ENCODE measurements at regions not wholly inside any gene's neighbourhood (a gene's known extent, or its start where the extent isn't known, plus 50 kb on each side); places are given as distances from the start of the nearest gene placed in this dataset. TPM values are rescaled to one million over a fixed set of nuclear protein-coding genes. Genes with fewer than 3 reads are reported as not detected.
"Not testable (repeated sequence)": the region's sequence is repeated elsewhere in the genome, so short reads cannot be mapped to it uniquely, and the experiment has no call there.

GRCh38 chr17:18546514-18547398 is 70.2 kb downstream of the LGALS9C start:
- DNase-seq (ENCODE audit: low read depth); H3K4me3 ChIP-seq (ENCODE audit: low read depth, low read length): not testable (repeated sequence)

DNA sequence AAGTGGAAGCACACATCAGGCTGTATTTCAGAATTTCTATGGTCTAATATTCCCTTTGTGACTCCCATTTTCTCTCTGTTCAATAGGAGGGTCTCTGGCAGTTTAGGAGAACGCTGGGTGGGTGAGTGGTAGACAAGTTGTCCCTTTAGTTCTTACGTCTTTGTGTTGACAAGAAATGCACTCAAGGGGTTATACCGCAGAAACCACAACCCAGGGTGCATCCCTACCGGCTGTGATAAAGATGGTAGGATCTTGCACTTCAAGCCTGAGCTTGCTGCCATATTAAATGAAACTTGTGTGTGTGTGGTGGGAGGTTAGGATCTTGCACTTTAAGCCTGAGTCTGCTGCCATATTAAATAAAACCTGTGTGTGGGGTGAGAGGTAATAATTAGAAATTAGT is 80.5 kb downstream of the LGALS9C start:
- not testable (repeated sequence) for DNase-seq (ENCODE audit: low read depth); H3K4me3 ChIP-seq (ENCODE audit: low read depth, low read length)

DNA sequence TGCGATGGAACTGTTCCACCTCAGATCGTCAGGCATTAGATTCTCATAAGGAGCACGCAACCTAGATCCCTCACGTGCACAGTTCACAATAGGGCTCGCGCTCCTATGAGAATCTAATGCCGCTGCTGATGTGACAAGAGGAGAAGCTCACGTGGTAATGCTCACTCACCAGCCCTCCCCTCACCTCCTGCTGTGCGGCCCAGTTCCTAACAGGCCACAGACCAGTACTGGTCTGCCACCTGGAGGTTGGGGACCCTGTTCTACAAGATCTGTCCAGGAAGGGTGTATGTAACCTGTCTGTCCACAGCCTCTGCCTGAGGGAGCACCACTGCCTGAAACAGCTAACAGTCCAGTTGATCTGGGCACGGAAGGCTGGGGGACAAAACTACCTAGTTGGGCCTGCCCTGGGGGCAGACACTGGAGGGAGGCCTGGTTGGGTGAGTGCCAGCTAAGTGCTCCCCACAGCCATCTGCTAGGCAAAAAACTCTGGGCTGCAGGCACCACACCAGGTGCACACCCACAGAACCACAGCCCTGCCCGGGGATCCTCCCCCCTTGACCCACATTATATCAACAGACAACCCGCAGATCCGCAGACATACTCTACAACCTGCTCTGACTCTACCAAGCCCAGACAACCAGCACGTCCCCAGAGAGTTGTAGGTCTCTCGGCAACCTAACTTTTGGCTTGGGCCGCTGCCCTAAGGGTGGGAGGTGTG is 80.7 kb downstream of the TBC1D28 start:
- not testable (repeated sequence) for H3K4me3 ChIP-seq (ENCODE audit: low read depth, low read length); DNase-seq (ENCODE audit: low read depth)

- not testable (repeated sequence) for H3K4me3 ChIP-seq (ENCODE audit: low read depth, low read length)
- peak; percentile 15 for DNase-seq (ENCODE audit: low read depth)
These were observed 80.1 kb downstream of the TBC1D28 start for GRCh38 chr17:18564099-18564448.

DNA sequence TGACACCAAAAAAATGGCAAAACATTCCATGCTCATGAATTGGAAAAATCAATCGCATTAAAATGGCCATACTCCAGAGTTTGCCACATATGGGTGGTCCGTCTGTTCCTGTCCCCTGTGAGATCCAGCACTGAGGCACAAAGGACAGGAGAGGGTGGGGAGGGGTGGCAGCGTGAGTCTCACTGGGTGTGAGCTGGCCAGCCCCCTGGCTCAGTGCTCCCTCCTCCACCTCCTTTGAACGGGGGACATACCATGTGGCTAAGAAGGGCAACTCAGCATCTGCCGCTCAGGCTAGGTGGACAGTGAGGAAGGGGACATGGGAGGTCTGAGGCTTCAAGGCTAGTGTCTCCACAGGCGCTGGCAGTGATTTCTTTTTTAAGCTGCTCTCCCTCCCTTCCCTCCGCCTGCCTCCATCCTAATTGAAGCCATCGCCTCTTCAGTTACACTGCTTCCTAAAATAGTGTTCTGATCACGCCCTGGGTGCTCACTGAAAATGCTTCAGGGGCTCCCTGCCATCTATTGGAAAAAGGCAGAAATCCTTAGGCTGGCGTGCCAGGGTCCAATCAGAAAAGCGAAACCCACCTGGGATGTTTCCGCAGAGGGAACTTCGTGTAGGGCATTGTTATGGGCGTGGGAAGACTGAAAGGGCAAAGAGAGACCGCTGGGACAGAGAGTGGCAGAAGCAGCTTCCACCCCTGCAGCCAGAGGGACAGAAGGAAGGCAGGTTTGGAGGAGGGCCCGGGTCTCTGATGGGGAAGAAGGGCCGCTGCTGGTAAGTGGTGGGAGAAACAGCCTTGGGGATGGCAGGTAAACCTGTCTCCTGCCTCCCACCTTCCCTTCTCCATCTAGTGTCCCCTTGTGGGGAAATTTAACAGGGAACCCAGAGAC is 75.8 kb downstream of the TBC1D28 start:
- H3K4me3 ChIP-seq (ENCODE audit: low read depth, low read length); DNase-seq (ENCODE audit: low read depth): not testable (repeated sequence)

More at GRCh38 chr17:18564099-18564448, 80.1 kb downstream of the TBC1D28 start:
- TF ChIP-seq, protein P1, sequence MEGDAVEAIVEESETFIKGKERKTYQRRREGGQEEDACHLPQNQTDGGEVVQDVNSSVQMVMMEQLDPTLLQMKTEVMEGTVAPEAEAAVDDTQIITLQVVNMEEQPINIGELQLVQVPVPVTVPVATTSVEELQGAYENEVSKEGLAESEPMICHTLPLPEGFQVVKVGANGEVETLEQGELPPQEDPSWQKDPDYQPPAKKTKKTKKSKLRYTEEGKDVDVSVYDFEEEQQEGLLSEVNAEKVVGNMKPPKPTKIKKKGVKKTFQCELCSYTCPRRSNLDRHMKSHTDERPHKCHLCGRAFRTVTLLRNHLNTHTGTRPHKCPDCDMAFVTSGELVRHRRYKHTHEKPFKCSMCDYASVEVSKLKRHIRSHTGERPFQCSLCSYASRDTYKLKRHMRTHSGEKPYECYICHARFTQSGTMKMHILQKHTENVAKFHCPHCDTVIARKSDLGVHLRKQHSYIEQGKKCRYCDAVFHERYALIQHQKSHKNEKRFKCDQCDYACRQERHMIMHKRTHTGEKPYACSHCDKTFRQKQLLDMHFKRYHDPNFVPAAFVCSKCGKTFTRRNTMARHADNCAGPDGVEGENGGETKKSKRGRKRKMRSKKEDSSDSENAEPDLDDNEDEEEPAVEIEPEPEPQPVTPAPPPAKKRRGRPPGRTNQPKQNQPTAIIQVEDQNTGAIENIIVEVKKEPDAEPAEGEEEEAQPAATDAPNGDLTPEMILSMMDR (IDR thresholded peaks at IDR 0.05; ENCODE audit: insufficient read depth, low read length) = peak; percentile 44

DNA sequence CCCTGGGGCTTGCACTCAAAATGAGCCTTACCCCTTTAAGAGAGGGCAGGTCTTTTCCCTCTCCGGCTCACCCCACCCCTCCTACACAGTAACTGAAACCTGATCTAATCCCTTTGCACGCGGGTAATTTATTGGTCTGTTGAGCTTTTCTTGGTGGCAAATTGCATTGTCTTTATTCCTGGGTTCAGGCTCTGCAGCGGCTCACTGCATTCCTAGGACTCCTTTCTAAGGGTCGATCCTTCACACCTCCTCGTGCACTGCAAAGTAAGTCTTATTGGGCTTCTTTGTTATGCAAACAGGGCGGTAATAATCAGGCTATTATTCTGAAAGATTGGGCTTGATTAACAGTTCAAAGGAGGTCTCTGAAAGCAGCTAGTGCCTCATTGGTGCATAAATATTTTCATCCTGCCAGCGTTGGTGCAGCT is 74.7 kb downstream of the TBC1D28 start:
- peak; percentile 5 for DNase-seq (ENCODE audit: low read depth)
- peak overlapping the region; percentile 18 for H3K4me3 ChIP-seq (ENCODE audit: low read depth, low read length)

GRCh38 chr17:18572536-18572935 is 71.7 kb downstream of the TBC1D28 start:
- not testable (repeated sequence) for DNase-seq (ENCODE audit: low read depth); H3K4me3 ChIP-seq (ENCODE audit: low read depth, low read length)

- H3K4me3 ChIP-seq (ENCODE audit: low read depth, low read length) = not testable (repeated sequence)
These were observed 70.1 kb downstream of the TBC1D28 start for GRCh38 chr17:18574137-18574536.

More at GRCh38 chr17:18574137-18574536, 70.1 kb downstream of the TBC1D28 start:
- DNase-seq (ENCODE audit: low read depth) = not testable (repeated sequence)

Small RNA genes lying in the stretch of these regions (small RNA-seq; reads per million reads assigned to genes)
- gene AC107983.1 = not detected
